ENCODE measurements at regions not wholly inside any gene's neighbourhood (a gene's known extent, or its start where the extent isn't known, plus 50 kb on each side); places are given as distances from the start of the nearest gene placed in this dataset.

DNA sequence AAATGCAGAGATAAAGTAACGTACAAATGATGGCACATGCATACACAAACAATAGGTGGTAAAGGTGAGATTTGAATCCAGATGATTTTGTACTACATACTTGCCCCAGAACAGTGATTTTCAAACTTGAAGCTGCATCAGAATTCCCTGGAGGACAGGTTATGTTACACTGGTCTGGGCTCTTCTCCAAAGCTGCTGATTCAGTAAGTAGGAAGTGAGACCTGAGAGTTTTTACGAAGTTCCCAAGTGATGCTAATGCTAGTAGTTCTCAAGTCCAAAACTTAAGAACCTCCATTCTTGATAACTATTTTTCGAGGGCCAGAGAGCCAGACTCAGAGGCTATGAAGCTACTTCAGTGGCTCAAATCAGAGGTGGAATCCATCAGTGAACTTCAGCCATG, 159.0 kb upstream of the POM121L12 start:
- 83 to 91% methylated on average over 1 to 3 of the region's 3 CpGs for WGBS, 2 experiments (ENCODE audit: insufficient coverage in 1 of 2, insufficient read length in 1 of 2)

DNA sequence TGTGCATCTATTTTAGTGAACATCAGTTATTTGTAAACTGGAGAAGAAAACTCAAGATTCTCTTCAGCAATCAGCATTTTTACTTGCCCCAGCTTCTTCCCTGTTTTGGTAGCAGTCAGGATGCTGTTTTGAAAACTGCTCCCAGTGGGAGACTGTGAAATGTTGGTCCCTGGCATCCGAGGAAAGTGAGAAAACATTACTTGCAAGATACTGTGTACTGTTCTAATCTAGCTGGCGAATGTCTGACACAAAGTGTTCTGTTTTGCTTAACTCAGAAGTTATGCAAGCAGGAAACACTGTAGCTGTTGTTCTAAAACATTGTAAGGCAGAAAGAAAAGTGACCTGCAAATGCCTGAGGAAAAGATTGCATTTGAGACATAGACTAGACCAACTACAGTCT, 171.8 kb upstream of the POM121L12 start:
- no peak overlapping the region for H3K9ac ChIP-seq (ENCODE audit: extremely low read depth, low read length, poor library complexity, severe bottlenecking)
- no peaks in the 10 kb centered on the region for H3K36me3 ChIP-seq (ENCODE audit: control insufficient read depth, insufficient read depth, low read length)
- 88 to 94% methylated on average over 2 of the region's 2 CpGs for WGBS, 2 experiments (ENCODE audit: insufficient coverage in 1 of 2, insufficient read length in 1 of 2)
- TF ChIP-seq, protein P1, sequence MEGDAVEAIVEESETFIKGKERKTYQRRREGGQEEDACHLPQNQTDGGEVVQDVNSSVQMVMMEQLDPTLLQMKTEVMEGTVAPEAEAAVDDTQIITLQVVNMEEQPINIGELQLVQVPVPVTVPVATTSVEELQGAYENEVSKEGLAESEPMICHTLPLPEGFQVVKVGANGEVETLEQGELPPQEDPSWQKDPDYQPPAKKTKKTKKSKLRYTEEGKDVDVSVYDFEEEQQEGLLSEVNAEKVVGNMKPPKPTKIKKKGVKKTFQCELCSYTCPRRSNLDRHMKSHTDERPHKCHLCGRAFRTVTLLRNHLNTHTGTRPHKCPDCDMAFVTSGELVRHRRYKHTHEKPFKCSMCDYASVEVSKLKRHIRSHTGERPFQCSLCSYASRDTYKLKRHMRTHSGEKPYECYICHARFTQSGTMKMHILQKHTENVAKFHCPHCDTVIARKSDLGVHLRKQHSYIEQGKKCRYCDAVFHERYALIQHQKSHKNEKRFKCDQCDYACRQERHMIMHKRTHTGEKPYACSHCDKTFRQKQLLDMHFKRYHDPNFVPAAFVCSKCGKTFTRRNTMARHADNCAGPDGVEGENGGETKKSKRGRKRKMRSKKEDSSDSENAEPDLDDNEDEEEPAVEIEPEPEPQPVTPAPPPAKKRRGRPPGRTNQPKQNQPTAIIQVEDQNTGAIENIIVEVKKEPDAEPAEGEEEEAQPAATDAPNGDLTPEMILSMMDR (conservative IDR thresholded peaks at IDR 0.05) = no peak
- no peaks in the 10 kb centered on the region for H3K4me1 ChIP-seq (ENCODE audit: control insufficient read depth, insufficient read depth, low read length)
- no peaks in the 10 kb centered on the region for H3K27me3 ChIP-seq (ENCODE audit: control insufficient read depth, insufficient read depth, low read length, poor library complexity, severe bottlenecking)
- Mint-ChIP-seq H3K27ac (no peak overlapping the region), H3K4me1 (no peaks in the 10 kb centered on the region), H3K36me3 (ENCODE audit: low read depth) (no peaks in the 10 kb centered on the region), H3K27me3 (ENCODE audit: insufficient read depth) (no peaks in the 10 kb centered on the region), H3K9me3 (peaks cover 8% of the 10 kb centered on the region), H3K4me3 (no peak overlapping the region)
- DNase-seq = no peak
- H3K27ac ChIP-seq (ENCODE audit: low read depth, low read length) = no peak overlapping the region
- H3K4me3 ChIP-seq (ENCODE audit: low read length) = no peak overlapping the region
- H3K9me3 ChIP-seq (ENCODE audit: control insufficient read depth, low read length) = no peaks in the 10 kb centered on the region

More for the DNA sequence above, 159.0 kb upstream of the POM121L12 start:
- TF ChIP-seq, protein P1 (conservative IDR thresholded peaks at IDR 0.05) = no peak
- Histone ChIP-seq H3K27me3 (ENCODE audit: control insufficient read depth, insufficient read depth, low read length, poor library complexity, severe bottlenecking) (no peaks in the 10 kb centered on the region), H3K4me1 (ENCODE audit: control insufficient read depth, insufficient read depth, low read length) (no peaks in the 10 kb centered on the region), H3K36me3 (ENCODE audit: control insufficient read depth, insufficient read depth, low read length) (no peaks in the 10 kb centered on the region), H3K9me3 (ENCODE audit: control insufficient read depth, low read length) (no peaks in the 10 kb centered on the region), H3K4me3 (ENCODE audit: low read length) (no peak overlapping the region), H3K9ac (ENCODE audit: extremely low read depth, low read length, poor library complexity, severe bottlenecking) (no peak overlapping the region), H3K27ac (ENCODE audit: low read depth, low read length) (no peak overlapping the region)
- H3K36me3 Mint-ChIP-seq (ENCODE audit: low read depth) = no peaks in the 10 kb centered on the region
- no peaks in the 10 kb centered on the region for H3K4me1 Mint-ChIP-seq
- H3K27ac Mint-ChIP-seq = no peak overlapping the region
- no peaks in the 10 kb centered on the region for H3K27me3 Mint-ChIP-seq (ENCODE audit: insufficient read depth)
- H3K9me3 Mint-ChIP-seq = peaks cover 3% of the 10 kb centered on the region
- no peak for DNase-seq
- H3K4me3 Mint-ChIP-seq = no peak overlapping the region

DNA sequence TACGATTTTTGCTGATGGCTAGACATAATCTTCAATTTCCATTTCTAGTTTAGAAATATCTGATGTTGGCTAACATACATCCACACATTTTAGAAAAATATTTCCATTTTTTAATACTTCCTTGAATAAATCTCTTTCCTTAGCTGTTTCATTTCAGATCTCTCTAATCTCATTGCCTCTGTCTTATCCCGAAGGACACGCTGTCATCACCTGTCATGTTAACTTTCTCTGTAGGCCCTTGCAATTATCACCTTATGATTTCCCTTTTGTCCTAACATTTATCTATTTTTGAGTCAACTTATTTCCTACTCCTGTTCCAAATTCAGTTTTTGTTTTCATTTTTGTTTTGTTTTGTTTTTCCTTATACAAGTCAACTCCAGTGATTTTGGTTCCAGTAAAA, 173.1 kb upstream of the POM121L12 start:
- no peaks in the 10 kb centered on the region for H3K27me3 ChIP-seq (ENCODE audit: control insufficient read depth, insufficient read depth, low read length, poor library complexity, severe bottlenecking)
- TF ChIP-seq, protein P1 (conservative IDR thresholded peaks at IDR 0.05) = no peak
- no peak overlapping the region for H3K4me3 ChIP-seq (ENCODE audit: low read length)
- no peak for DNase-seq
- no peaks in the 10 kb centered on the region for H3K4me1 Mint-ChIP-seq
- peaks cover 8% of the 10 kb centered on the region for H3K9me3 Mint-ChIP-seq
- no peaks in the 10 kb centered on the region for H3K4me1 ChIP-seq (ENCODE audit: control insufficient read depth, insufficient read depth, low read length)
- WGBS, 2 experiments (ENCODE audit: insufficient coverage in 1 of 2, insufficient read length in 1 of 2) = 93 to 94% methylated on average over 3 of the region's 3 CpGs
- H3K27ac Mint-ChIP-seq = no peak overlapping the region
- H3K9ac ChIP-seq (ENCODE audit: extremely low read depth, low read length, poor library complexity, severe bottlenecking) = no peak overlapping the region
- H3K9me3 ChIP-seq (ENCODE audit: control insufficient read depth, low read length) = no peaks in the 10 kb centered on the region
- H3K27ac ChIP-seq (ENCODE audit: low read depth, low read length) = no peak overlapping the region
- H3K27me3 Mint-ChIP-seq (ENCODE audit: insufficient read depth) = no peaks in the 10 kb centered on the region
- H3K36me3 Mint-ChIP-seq (ENCODE audit: low read depth) = no peaks in the 10 kb centered on the region
- H3K36me3 ChIP-seq (ENCODE audit: control insufficient read depth, insufficient read depth, low read length) = no peaks in the 10 kb centered on the region
- H3K4me3 Mint-ChIP-seq = no peak overlapping the region
